Lower leg skin (tissue), 4 donors: ENCODE measurements at regions not wholly inside any gene's neighbourhood (a gene's known extent, or its start where the extent isn't known, plus 50 kb on each side); places are given as distances from the start of the nearest gene placed in this dataset.

ENCODE experiments used
- DNase-seq, 2 donors: peaks; one replicate each; pipeline ENCODE4 v3.0.0-alpha.2; 2019; ENCODE audit warnings: low spot score in 2 of 2
- H3K4me3 ChIP-seq: fragments of 200-600 bp; sonication (generic); 2 replicates; pipeline ENCODE4 v1.5.1; 2017; ENCODE audit warnings: mild to moderate bottlenecking, low read depth; ENCODE audit not compliant: poor library complexity, severe bottlenecking
- POLR2A ChIP-seq, 2 donors: fragments of 450-650 bp; IDR thresholded peaks; one replicate each; pipeline ENCODE4 v1.6.1; 2016 to 2017; ENCODE audit warnings: antibody characterized with exemption in 2 of 2, mild to moderate bottlenecking in 1 of 2, moderate library complexity in 1 of 2
- WGBS, 2 donors: methylation state at CpG; one replicate each; pipeline ENCODE4 v1.1.5; 2018; 5-methylcytosine and 5-hydroxymethylcytosine counted together
- intact Hi-C: fragments of 100-400 bp; cut with DNase I; formaldehyde crosslinking; loops from one replicate; pipeline ENCODE4 v1.15.0; 2023; ENCODE audit warnings: low total_unique reads
- TF ChIP-seq, protein P1 (sequence below), 3 donors: fragments of 450-650 bp; IDR thresholded peaks; one replicate each; pipeline ENCODE4 v1.5.1; 2016; ENCODE audit warnings: antibody characterized with exemption in 3 of 3, mild to moderate bottlenecking in 3 of 3, moderate library complexity in 2 of 3

DNA sequence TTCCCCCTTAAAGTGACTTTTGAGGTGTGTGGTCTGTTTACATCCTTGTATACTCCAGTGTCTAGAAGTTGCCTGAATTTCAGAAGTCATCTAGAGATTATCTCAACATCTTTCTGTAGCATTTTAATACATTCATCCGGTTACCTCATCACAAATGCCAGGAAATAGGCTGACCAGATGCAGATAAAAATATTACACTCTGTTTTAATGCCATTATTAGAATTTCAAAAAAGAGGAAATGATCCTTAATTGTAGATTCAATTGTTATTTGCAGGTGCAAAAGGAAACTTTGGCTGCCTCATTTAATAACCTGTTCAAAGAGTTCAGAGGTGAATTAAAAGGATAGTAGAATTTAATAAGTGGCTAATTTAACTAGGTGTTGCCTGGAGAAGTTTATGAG is 290.9 kb downstream of the C3orf38 start:
- no peak for DNase-seq
- 44 to 69% methylated on average over 1 of the region's 1 CpG for WGBS, 2 donors
- intact Hi-C loops = no loop called here
- TF ChIP-seq, protein P1, sequence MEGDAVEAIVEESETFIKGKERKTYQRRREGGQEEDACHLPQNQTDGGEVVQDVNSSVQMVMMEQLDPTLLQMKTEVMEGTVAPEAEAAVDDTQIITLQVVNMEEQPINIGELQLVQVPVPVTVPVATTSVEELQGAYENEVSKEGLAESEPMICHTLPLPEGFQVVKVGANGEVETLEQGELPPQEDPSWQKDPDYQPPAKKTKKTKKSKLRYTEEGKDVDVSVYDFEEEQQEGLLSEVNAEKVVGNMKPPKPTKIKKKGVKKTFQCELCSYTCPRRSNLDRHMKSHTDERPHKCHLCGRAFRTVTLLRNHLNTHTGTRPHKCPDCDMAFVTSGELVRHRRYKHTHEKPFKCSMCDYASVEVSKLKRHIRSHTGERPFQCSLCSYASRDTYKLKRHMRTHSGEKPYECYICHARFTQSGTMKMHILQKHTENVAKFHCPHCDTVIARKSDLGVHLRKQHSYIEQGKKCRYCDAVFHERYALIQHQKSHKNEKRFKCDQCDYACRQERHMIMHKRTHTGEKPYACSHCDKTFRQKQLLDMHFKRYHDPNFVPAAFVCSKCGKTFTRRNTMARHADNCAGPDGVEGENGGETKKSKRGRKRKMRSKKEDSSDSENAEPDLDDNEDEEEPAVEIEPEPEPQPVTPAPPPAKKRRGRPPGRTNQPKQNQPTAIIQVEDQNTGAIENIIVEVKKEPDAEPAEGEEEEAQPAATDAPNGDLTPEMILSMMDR (IDR thresholded peaks at IDR 0.05) = no peak
- TF ChIP-seq POLR2A (IDR thresholded peaks at IDR 0.05) = no peak
- no peak overlapping the region for H3K4me3 ChIP-seq

- TF ChIP-seq, protein P1 (IDR thresholded peaks at IDR 0.05) = no peak
- TF ChIP-seq POLR2A (IDR thresholded peaks at IDR 0.05) = no peak
- WGBS, 2 donors = 52 to 56% methylated on average over 1 of the region's 1 CpG
- intact Hi-C loops = no loop called here
- no peak overlapping the region for H3K4me3 ChIP-seq
- DNase-seq = no peak
Measured at GRCh38 chr3:88443066-88443465, 293.3 kb downstream of the C3orf38 start.

DNA sequence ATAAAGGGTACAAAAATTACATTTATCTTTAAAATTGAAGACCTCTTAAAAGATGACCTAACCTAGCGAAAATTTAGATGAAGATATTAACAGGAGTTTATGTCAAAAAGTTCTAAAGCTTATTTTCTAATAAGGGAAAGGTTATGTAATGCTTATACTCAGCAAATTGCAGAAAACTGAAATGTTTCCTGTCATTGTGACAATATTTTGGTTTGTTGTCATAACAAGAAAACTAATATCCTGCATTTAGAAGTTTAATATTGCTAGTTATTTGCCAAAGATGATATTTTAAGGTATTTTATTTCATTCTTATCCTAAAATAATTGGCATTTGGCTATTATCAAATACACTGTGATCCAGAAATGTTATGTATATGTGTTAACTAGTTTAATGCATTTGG is 294.5 kb downstream of the C3orf38 start:
- H3K4me3 ChIP-seq = no peak overlapping the region
- intact Hi-C loops = no loop called here
- 39 to 64% methylated on average over 1 of the region's 1 CpG for WGBS, 2 donors
- TF ChIP-seq POLR2A (IDR thresholded peaks at IDR 0.05) = no peak
- TF ChIP-seq, protein P1 (IDR thresholded peaks at IDR 0.05) = no peak
- no peak for DNase-seq

DNA sequence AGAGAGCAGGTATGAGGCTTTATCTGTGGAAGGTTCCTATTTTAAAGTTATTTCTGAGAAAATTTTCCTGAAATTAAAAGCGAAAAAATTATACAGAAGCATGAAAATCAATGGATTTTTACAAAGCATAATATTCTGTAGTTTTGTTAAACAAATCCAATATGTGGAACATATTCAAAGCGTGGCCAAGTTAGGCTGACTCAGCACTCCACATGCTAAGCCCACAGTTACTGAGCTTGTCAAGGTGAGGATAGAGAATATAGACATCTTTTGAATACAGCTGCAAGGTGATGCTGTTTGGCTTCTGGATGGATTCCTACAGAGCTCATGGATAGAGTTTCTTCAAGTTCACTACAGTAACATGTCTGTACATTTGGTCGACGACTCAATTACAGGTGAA is 302.5 kb downstream of the C3orf38 start:
- WGBS, 2 donors = 74 to 76% methylated on average over 4 of the region's 4 CpGs
- TF ChIP-seq POLR2A (IDR thresholded peaks at IDR 0.05) = no peak
- TF ChIP-seq, protein P1 (IDR thresholded peaks at IDR 0.05) = no peak
- intact Hi-C loops = no loop called here

GRCh38 chr3:88460369-88460768 is 310.6 kb downstream of the C3orf38 start:
- TF ChIP-seq, protein P1 (IDR thresholded peaks at IDR 0.05) = no peak
- H3K4me3 ChIP-seq = no peak overlapping the region
- DNase-seq = no peak
- WGBS, 2 donors = 60 to 64% methylated on average over 3 of the region's 3 CpGs
- intact Hi-C loops = no loop called here

More for the DNA sequence above, 302.5 kb downstream of the C3orf38 start:
- H3K4me3 ChIP-seq = no peak overlapping the region
- DNase-seq = no peak

- no peak for DNase-seq
- intact Hi-C loops = no loop called here
- TF ChIP-seq POLR2A (IDR thresholded peaks at IDR 0.05) = no peak
- TF ChIP-seq, protein P1 (IDR thresholded peaks at IDR 0.05) = no peak
- H3K4me3 ChIP-seq = no peak overlapping the region
Measured at GRCh38 chr3:88462230-88462629, 312.5 kb downstream of the C3orf38 start.
